Loucy (cell line): ENCODE measurements at regions not wholly inside any gene's neighbourhood (a gene's known extent, or its start where the extent isn't known, plus 50 kb on each side); places are given as distances from the start of the nearest gene placed in this dataset.

Source experiments
- EZH2phosphoT487 ChIP-seq: fragments of 200-600 bp; IDR thresholded peaks from 2 replicates; pipeline ENCODE4 v1.6.1; 2018; ENCODE audit warnings: antibody characterized with exemption, mild to moderate bottlenecking, moderate library complexity, borderline replicate concordance
- TF ChIP-seq, protein P1 (sequence below): fragments of 200-600 bp; sonication (generic); conservative IDR thresholded peaks from 2 replicates; pipeline ENCODE4 v1.5.1; 2014; ENCODE audit warnings: mild to moderate bottlenecking, antibody characterized with exemption, low read length

DNA sequence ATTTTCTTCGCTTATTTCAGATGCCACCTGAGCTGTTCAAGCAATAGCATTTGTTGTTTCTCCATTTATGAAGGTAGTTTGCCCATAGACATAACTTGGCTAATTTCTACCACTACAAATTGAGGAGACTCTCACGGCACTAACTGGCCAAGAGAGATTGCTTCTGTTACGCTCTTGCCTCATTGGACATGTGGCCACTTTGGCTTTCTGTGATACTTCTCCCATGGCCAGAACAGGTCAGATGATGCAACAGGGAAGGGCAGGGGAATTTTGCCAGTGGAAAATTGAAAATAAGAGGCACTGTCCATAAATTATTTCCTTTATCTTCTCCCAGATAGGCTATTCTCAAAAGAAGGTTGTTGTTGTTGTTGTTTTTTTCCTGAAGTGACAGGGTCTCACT is 1633.3 kb upstream of the LRRTM3 start:
- TF ChIP-seq, protein P1, sequence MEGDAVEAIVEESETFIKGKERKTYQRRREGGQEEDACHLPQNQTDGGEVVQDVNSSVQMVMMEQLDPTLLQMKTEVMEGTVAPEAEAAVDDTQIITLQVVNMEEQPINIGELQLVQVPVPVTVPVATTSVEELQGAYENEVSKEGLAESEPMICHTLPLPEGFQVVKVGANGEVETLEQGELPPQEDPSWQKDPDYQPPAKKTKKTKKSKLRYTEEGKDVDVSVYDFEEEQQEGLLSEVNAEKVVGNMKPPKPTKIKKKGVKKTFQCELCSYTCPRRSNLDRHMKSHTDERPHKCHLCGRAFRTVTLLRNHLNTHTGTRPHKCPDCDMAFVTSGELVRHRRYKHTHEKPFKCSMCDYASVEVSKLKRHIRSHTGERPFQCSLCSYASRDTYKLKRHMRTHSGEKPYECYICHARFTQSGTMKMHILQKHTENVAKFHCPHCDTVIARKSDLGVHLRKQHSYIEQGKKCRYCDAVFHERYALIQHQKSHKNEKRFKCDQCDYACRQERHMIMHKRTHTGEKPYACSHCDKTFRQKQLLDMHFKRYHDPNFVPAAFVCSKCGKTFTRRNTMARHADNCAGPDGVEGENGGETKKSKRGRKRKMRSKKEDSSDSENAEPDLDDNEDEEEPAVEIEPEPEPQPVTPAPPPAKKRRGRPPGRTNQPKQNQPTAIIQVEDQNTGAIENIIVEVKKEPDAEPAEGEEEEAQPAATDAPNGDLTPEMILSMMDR, result no peak
- TF ChIP-seq EZH2phosphoT487, result no peak
